Psoas muscle (tissue), 7 donors: ENCODE measurements at regions not wholly inside any gene's neighbourhood (a gene's known extent, or its start where the extent isn't known, plus 50 kb on each side); places are given as distances from the start of the nearest gene placed in this dataset.

Experiments
- ATAC-seq, 4 donors: fragments of 200-7000 bp; cut with Tn5 transposase; one replicate each; pipeline ENCODE4 v1.9.1; 2020; ENCODE audit warnings: moderate library complexity in 3 of 4, mild to moderate bottlenecking in 2 of 4
- DNase-seq, 2 donors: peaks; one replicate each; pipeline ENCODE4 v3.0.0-alpha.2; 2020
- H3K27ac ChIP-seq: fragments of 200-600 bp; one replicate; pipeline ENCODE4 v1.8.0; 2022
- H3K27me3 ChIP-seq, 3 donors: fragments of 200-600 bp in 1 of 3; one replicate each; pipeline versions ENCODE4 v1.6.1 to v1.8.0; 2013 to 2022; ENCODE audit warnings: low read length in 2 of 3, mild to moderate bottlenecking in 2 of 3, moderate library complexity in 1 of 3; ENCODE audit not compliant: insufficient read depth in 3 of 3
- H3K36me3 ChIP-seq, 2 donors: fragments of 200-600 bp in 1 of 2; one replicate each; pipeline versions ENCODE4 v1.6.1 to v1.8.0; 2013 to 2022; ENCODE audit warnings: low read depth in 1 of 2, mild to moderate bottlenecking in 1 of 2, moderate library complexity in 1 of 2; ENCODE audit not compliant: insufficient read depth in 1 of 2
- H3K4me1 ChIP-seq: fragments of 200-600 bp; one replicate; pipeline ENCODE4 v1.8.0; 2022
- H3K4me3 ChIP-seq: fragments of 200-600 bp; one replicate; pipeline ENCODE4 v1.8.0; 2022; ENCODE audit warnings: mild to moderate bottlenecking
- H3K9me3 ChIP-seq: fragments of 200-600 bp; one replicate; pipeline ENCODE4 v1.8.0; 2022
- WGBS, 3 donors: extraction: QIAGEN DNeasy Blood & Tissue Kit; methylation state at CpG; one replicate each; pipeline versions ENCODE4 v1.1.6 to v1.1.7; 2013; 5-methylcytosine and 5-hydroxymethylcytosine counted together
- intact Hi-C, 2 donors: fragments of 100-400 bp; cut with DNase I; formaldehyde crosslinking; loops; one replicate each; pipeline versions ENCODE4 v1.11.0 to v1.14.2; 2022
- TF ChIP-seq, protein P1 (sequence below): fragments of 200-600 bp; IDR thresholded peaks from one replicate; pipeline ENCODE4 v1.8.0; 2022; ENCODE audit warnings: antibody characterized with exemption
- donor health status: healthy with polysubstance abuse.
- donor health status: DM: no; HTN: no; CAD: no; lungs with moderate emphysema.
- donor health status: Bipolar disorder and iron deficiency.
- donor health status: healthy.
- donor health status: DM: yes; HTN: yes; CAD: no.
- donor health status: DM: no; HTN: no; CAD: no.
- donor health status: DM: yes; HTN: yes; CAD: no.

- no peak overlapping the region for H3K27ac ChIP-seq
Measured at GRCh38 chr5:17839848-17840247, 205.6 kb downstream of the TAF11L14 start.

GRCh38 chr5:17846496-17846895 is 212.2 kb downstream of the TAF11L14 start:
- no peaks in the 10 kb centered on the region for H3K9me3 ChIP-seq
- H3K4me1 ChIP-seq, result no peaks in the 10 kb centered on the region
- H3K27me3 ChIP-seq, result no peaks in the 10 kb centered on the region
- H3K4me3 ChIP-seq, result no peak overlapping the region
- ATAC-seq (no peak), DNase-seq (no peak)
- TF ChIP-seq, protein P1, sequence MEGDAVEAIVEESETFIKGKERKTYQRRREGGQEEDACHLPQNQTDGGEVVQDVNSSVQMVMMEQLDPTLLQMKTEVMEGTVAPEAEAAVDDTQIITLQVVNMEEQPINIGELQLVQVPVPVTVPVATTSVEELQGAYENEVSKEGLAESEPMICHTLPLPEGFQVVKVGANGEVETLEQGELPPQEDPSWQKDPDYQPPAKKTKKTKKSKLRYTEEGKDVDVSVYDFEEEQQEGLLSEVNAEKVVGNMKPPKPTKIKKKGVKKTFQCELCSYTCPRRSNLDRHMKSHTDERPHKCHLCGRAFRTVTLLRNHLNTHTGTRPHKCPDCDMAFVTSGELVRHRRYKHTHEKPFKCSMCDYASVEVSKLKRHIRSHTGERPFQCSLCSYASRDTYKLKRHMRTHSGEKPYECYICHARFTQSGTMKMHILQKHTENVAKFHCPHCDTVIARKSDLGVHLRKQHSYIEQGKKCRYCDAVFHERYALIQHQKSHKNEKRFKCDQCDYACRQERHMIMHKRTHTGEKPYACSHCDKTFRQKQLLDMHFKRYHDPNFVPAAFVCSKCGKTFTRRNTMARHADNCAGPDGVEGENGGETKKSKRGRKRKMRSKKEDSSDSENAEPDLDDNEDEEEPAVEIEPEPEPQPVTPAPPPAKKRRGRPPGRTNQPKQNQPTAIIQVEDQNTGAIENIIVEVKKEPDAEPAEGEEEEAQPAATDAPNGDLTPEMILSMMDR, result no peak
- intact Hi-C loops, result no loop called here
- 33 to 43% (median 35%) methylated on average over 2 of the region's 2 CpGs for WGBS, 3 donors
- H3K36me3 ChIP-seq, result no peaks in the 10 kb centered on the region
- H3K27ac ChIP-seq, result no peak overlapping the region

More at GRCh38 chr5:17839848-17840247, 205.6 kb downstream of the TAF11L14 start:
- intact Hi-C loops, result no loop called here
- H3K4me1 ChIP-seq, result no peaks in the 10 kb centered on the region
- H3K4me3 ChIP-seq, result no peak overlapping the region
- no peaks in the 10 kb centered on the region for H3K9me3 ChIP-seq
- TF ChIP-seq, protein P1, result no peak
- H3K36me3 ChIP-seq, result no peaks in the 10 kb centered on the region
- H3K27me3 ChIP-seq, result no peaks in the 10 kb centered on the region
- DNase-seq, result no peak
- ATAC-seq, result no peak

- no peaks in the 10 kb centered on the region for H3K36me3 ChIP-seq
- 68 to 79% (median 78%) methylated on average over 2 of the region's 2 CpGs for WGBS, 3 donors
- no peak overlapping the region for H3K27ac ChIP-seq
- H3K4me1 ChIP-seq, result no peaks in the 10 kb centered on the region
- H3K4me3 ChIP-seq, result no peak overlapping the region
- no peaks in the 10 kb centered on the region for H3K9me3 ChIP-seq
- no peaks in the 10 kb centered on the region for H3K27me3 ChIP-seq
- DNase-seq (no peak), ATAC-seq (no peak)
- intact Hi-C loops, result no loop called here
- TF ChIP-seq, protein P1, result no peak
Measured at GRCh38 chr5:17847286-17847685, 213.0 kb downstream of the TAF11L14 start.

GRCh38 chr5:17852111-17852510 is 217.9 kb downstream of the TAF11L14 start:
- no peak for DNase-seq
- no peaks in the 10 kb centered on the region for H3K36me3 ChIP-seq
- intact Hi-C loops, result no loop called here
- no peaks in the 10 kb centered on the region for H3K4me1 ChIP-seq
- no peak for ATAC-seq
- TF ChIP-seq, protein P1, result no peak
- H3K4me3 ChIP-seq, result no peak overlapping the region
- no peaks in the 10 kb centered on the region for H3K27me3 ChIP-seq
- H3K9me3 ChIP-seq, result no peaks in the 10 kb centered on the region
- no peak overlapping the region for H3K27ac ChIP-seq

DNA sequence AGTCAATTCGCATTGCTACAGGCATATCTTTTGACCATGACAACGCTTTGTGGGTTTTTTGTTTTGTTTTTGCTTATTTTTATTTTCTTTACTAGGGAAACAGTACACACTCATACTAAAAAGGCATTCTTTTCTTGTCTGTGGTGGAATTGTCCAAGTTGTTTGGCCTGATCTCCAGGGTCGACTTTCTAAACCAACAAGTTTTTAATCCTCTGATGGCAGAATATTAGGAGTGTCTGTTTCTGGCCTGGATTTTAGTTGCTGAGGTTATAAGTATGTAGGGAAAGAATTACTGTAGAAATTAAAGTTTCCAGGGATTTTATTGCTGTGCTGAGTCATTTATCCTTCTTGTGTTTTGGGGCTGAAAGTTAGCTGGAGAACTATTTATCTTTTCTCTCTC is 218.5 kb downstream of the TAF11L14 start:
- H3K36me3 ChIP-seq, result no peaks in the 10 kb centered on the region
- no peak overlapping the region for H3K4me3 ChIP-seq
- 36 to 43% (median 39%) methylated on average over 3 of the region's 3 CpGs for WGBS, 3 donors
- no peaks in the 10 kb centered on the region for H3K9me3 ChIP-seq
- no peaks in the 10 kb centered on the region for H3K27me3 ChIP-seq
- H3K4me1 ChIP-seq, result no peaks in the 10 kb centered on the region
- intact Hi-C loops, result no loop called here
- no peak overlapping the region for H3K27ac ChIP-seq
- ATAC-seq, result no peak
- DNase-seq, result no peak
- TF ChIP-seq, protein P1, result no peak
